DOHH2 (cell line): ENCODE measurements at regions not wholly inside any gene's neighbourhood (a gene's known extent, or its start where the extent isn't known, plus 50 kb on each side); places are given as distances from the start of the nearest gene placed in this dataset.

Experiments used
- EZH2phosphoT487 ChIP-seq: fragments of 200-600 bp; sonication (generic); IDR thresholded peaks from 2 replicates; pipeline ENCODE4 v1.6.1; 2017; ENCODE audit warnings: borderline replicate concordance, mild to moderate bottlenecking, antibody characterized with exemption, low read length, moderate library complexity, mixed read lengths
- TF ChIP-seq, protein P1 (sequence below): fragments of 200-600 bp; sonication (generic); IDR thresholded peaks from one replicate; pipeline ENCODE4 v1.5.1; 2014; ENCODE audit warnings: antibody characterized with exemption, mild to moderate bottlenecking, low read depth, low read length; ENCODE audit not compliant: poor library complexity, severe bottlenecking

DNA sequence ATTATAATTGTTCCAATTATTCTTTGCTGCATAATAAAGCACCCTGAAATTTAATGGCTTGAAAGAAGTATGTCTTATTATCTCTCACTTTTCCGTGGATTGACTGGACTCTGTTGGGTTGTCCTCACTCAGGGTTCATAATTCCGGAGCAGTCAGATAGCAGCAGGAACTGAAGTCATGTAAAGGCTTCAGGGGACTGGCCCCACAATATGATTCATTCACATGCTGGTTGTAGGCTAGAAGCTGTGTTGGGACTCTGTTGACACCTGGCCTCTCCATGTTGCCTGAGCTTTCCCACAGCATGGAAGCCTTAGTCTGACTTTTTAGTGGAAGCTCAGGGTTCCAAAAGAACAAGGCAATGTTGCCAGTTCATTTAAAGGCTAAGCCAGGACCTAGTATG, 367.1 kb upstream of the ADGRL2 start:
- TF ChIP-seq, protein P1, sequence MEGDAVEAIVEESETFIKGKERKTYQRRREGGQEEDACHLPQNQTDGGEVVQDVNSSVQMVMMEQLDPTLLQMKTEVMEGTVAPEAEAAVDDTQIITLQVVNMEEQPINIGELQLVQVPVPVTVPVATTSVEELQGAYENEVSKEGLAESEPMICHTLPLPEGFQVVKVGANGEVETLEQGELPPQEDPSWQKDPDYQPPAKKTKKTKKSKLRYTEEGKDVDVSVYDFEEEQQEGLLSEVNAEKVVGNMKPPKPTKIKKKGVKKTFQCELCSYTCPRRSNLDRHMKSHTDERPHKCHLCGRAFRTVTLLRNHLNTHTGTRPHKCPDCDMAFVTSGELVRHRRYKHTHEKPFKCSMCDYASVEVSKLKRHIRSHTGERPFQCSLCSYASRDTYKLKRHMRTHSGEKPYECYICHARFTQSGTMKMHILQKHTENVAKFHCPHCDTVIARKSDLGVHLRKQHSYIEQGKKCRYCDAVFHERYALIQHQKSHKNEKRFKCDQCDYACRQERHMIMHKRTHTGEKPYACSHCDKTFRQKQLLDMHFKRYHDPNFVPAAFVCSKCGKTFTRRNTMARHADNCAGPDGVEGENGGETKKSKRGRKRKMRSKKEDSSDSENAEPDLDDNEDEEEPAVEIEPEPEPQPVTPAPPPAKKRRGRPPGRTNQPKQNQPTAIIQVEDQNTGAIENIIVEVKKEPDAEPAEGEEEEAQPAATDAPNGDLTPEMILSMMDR: no peak
- no peak for TF ChIP-seq EZH2phosphoT487
